Gastroesophageal sphincter (tissue), 3 donors: ENCODE measurements at regions not wholly inside any gene's neighbourhood (a gene's known extent, or its start where the extent isn't known, plus 50 kb on each side); places are given as distances from the start of the nearest gene placed in this dataset.

Experiments
- CTCF ChIP-seq, 4 experiments: fragments of 200-600 bp in 2 of 4; fragments of 450-650 bp in 2 of 4; sonication (generic) in 1 of 4; IDR thresholded peaks; one replicate each; pipeline ENCODE4 v1.5.1; 2017 to 2019; ENCODE audit warnings: antibody characterized with exemption in 4 of 4, mild to moderate bottlenecking in 2 of 4, moderate library complexity in 2 of 4
- EP300 ChIP-seq: sonication (generic); formaldehyde crosslinking; IDR thresholded peaks from one replicate; pipeline ENCODE4 v1.6.1; 2017; ENCODE audit warnings: antibody characterized with exemption, mild to moderate bottlenecking
- POLR2A ChIP-seq, 2 donors: fragments of 450-650 bp; IDR thresholded peaks; one replicate each; pipeline ENCODE4 v1.6.1; 2017; ENCODE audit warnings: antibody characterized with exemption in 2 of 2, mild to moderate bottlenecking in 2 of 2, moderate library complexity in 1 of 2
- POLR2AphosphoS5 ChIP-seq: sonication (generic); formaldehyde crosslinking; IDR thresholded peaks from one replicate; pipeline ENCODE4 v1.6.1; 2017; ENCODE audit warnings: antibody characterized with exemption

GRCh38 chr12:87047691-87048090 lies 791.5 kb upstream of the MGAT4C start:
- TF ChIP-seq CTCF (IDR thresholded peaks at IDR 0.05) (no peak), POLR2AphosphoS5 (no peak), POLR2A (IDR thresholded peaks at IDR 0.05) (no peak), EP300 (no peak)
